NCI-H1105 (cell line): ENCODE measurements at regions not wholly inside any gene's neighbourhood (a gene's known extent, or its start where the extent isn't known, plus 50 kb on each side); places are given as distances from the start of the nearest gene placed in this dataset.
"Not testable (repeated sequence)": the region's sequence is repeated elsewhere in the genome, so short reads cannot be mapped to it uniquely, and the experiment has no call there.

Source experiments
- DNase-seq: peaks from one replicate; lab custom pipeline; 2025; lab: John Stamatoyannopoulos, UW

DNA sequence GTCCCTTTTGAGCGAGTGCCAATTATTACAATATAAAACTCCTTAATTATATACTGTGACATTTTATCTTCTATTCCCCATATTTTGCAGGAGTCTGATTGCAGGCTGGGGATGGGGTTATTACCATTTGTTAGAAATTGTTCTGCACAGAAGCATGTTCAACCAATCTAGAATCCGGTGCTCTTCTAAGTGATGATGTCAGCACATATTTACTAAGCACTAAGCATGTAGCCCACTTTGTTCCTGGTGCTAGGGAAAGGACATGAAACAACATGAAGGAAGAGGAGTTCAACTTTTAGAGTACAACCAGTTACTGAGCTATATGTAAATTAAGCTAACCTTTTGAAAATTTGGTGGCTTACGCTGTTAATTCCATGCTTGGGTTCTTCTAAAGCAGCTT, 52.8 kb upstream of the IL1RAPL2 start:
- no peak for DNase-seq

GRCh38 chrX:104510801-104511200, 55.2 kb upstream of the IL1RAPL2 start:
- DNase-seq, result no peak

GRCh38 chrX:104502460-104502859, 63.5 kb upstream of the IL1RAPL2 start:
- no peak for DNase-seq

- DNase-seq, result no peak
These were observed 77.2 kb upstream of the IL1RAPL2 start for GRCh38 chrX:104488811-104489210.

- DNase-seq, result no peak
These were observed 79.3 kb upstream of the IL1RAPL2 start for GRCh38 chrX:104486691-104487090.

DNA sequence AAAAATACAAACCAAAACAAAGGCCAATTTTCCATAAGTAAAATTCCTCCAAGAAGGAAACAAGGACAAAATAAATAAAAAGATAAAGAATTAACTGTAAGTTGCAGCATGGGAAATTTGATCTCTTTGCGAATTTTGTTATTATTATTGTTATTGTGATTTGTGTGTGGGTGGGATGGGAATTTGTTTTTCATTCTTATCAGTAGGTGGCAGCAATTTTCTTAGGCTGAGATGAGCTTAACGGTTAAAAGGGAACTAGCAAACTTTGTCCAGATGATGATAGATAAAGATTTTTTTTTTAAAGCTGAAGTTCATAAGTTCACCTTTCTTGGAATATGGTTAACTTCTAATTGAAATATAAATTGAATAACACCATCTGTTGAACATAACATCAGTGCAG, 83.2 kb upstream of the IL1RAPL2 start:
- DNase-seq, result no peak

- DNase-seq, result no peak
These were observed 96.2 kb upstream of the IL1RAPL2 start for GRCh38 chrX:104469771-104470170.

- DNase-seq, result no peak
These were observed 106.2 kb upstream of the IL1RAPL2 start for GRCh38 chrX:104459796-104460195.

GRCh38 chrX:104457130-104457529, 108.9 kb upstream of the IL1RAPL2 start:
- not testable (repeated sequence) for DNase-seq

GRCh38 chrX:104450316-104450715, 115.7 kb upstream of the IL1RAPL2 start:
- DNase-seq, result no peak

GRCh38 chrX:104445591-104445990, 120.4 kb upstream of the IL1RAPL2 start:
- DNase-seq, result no peak

DNA sequence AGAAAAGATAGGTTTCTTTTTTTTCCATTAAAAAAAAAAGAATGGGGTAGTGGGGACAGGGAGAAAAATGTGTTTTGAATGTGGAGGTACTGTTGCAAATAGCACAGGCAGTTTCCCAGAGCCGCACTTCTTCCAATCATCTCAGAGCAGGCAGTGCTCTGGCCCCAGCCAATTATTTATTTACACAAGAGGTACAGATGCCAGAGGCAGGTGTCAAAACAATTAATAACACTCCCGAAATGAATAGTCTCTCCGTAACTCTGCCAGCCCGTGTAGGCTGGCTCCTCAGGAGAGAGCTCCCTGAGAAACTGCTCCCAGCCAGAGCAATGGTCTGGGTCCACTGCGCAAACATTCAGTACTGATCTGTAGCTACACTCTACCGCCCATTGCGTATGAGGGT, 130.8 kb upstream of the IL1RAPL2 start:
- peak; percentile 75 for DNase-seq

GRCh38 chrX:104432321-104432720, 133.7 kb upstream of the IL1RAPL2 start:
- DNase-seq, result no peak

DNA sequence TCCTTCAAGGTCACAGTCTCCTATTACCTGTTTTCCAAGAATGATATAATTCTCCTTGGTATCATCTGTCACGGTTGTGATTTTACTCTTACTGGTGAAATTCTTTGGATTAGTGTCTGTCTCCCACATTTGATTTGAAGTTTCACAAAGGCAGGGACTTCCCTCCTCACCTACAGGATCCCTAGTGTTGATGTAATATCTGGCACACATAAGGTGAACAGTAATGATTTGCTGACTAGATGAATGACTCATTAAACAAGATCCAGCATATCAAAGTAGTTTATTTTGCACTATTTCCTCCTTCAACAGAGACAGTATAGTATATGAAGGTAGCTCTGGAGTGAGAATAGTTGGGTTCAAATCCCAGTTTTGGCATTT, 135.3 kb upstream of the IL1RAPL2 start:
- no peak for DNase-seq

GRCh38 chrX:104430072-104430741, 135.8 kb upstream of the IL1RAPL2 start:
- no peak for DNase-seq

GRCh38 chrX:104428231-104428630, 137.8 kb upstream of the IL1RAPL2 start:
- no peak for DNase-seq

DNA sequence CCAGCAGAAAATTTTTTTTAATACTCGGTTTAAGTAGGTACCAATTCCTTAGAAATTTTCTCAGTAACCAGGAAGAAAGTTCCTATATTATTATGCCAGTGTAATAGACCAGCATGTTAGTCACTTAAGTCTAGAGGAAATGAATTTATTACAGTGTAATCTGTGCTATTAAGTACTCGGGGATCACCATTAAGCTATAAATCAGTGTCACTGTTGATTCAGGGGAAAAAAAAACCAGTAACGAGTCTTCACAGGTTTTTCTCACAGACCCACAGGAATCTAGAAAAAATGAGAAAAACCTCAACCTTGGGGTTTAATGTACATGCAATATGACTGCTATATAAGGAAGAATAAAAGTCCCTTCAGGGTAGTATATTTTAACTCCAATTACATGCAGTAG, 138.3 kb upstream of the IL1RAPL2 start:
- no peak for DNase-seq

DNA sequence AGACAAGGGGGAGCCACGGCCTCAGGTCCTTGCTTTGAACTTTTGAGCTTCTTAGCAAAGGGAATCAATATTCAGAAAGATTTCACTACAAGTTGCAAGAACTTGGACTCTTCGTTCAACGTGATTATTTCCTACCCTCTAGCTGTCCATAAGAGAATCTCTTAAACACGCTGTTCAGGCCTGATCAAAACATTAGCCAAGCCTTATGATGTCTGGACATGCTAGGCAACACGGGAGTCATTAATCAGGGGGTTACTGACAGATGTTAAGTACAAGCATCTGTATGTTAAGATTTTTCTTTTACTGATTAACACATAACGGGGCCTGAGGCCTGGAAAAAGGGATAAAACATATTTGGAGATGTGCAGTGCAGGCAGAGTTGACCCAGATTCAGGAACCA, 138.9 kb upstream of the IL1RAPL2 start:
- no peak for DNase-seq

- DNase-seq, result no peak
These were observed 145.1 kb upstream of the IL1RAPL2 start for GRCh38 chrX:104420907-104421306.

- no peak for DNase-seq
These were observed 146.1 kb upstream of the IL1RAPL2 start for GRCh38 chrX:104419926-104420325.

DNA sequence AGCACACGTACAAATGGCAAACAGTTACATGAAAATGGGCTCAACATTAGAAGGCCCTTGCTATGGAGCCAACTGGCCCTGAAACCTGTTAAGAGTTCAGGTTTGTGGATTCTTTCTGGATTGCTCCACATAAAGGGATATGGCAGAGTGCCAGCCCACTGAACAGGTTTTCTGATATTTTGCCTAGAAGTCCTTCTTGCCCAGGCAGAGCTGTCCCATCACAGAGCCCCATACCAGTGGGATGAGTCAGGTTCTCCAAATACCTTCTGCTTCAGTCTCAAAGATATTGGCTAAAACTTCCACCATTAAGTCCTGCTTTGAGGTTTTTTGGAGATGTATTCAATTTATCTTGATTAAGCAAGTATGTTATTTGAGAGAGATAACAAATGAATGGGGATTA, 146.8 kb upstream of the IL1RAPL2 start:
- DNase-seq, result no peak

DNA sequence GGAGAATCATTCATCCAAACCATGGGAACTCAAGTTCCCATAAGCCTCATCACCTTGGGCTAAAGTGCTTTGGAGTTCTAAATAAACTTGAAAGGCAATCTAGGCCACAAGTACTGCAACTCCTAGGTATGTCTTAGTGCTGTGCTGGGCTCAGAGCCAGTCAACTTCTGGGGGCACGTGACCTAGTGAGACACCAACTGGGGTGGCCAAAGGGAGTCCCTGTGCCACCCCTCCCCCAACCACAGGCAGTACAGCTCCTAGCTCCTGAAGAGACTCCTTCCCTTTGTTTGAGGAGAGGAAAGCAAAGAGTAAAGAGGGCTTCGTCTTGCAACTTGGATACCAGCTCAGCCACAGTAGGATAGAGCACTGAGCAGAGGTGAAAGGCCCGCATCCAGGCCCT, 154.2 kb upstream of the IL1RAPL2 start:
- DNase-seq, result no peak

GRCh38 chrX:104400387-104400786, 145.7 kb upstream of the ESX1 start:
- no peak for DNase-seq

- no peak for DNase-seq
These were observed 137.6 kb upstream of the ESX1 start for GRCh38 chrX:104392350-104392749.

DNA sequence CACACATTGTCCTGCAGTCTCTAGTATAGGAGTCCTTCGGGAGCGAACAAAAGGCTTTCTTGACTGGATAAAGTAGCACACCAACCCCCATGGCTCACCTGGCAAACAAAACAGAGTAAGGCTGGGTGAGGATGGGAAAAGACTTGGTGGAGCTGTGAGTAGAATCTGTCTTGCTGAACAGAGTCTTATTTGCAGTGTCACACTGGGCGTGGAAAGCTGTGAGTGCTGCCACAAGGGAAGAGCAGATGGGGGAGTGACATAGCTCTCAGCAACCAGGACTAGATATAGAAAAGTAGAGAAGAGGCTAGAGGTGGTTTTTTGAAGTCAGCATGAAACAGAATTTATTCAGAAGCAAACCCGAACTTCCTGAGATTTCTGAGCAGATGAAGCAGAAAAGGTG, 137.2 kb upstream of the ESX1 start:
- DNase-seq, result no peak
